ENCODE measurements at regions not wholly inside any gene's neighbourhood (a gene's known extent, or its start where the extent isn't known, plus 50 kb on each side); places are given as distances from the start of the nearest gene placed in this dataset.

GRCh38 chr2:133737242-133737993 is 169.2 kb upstream of the NCKAP5 start:
- DNase-seq (ENCODE audit: low read depth, low spot score), result peak; percentile 51
- H3K4me3 ChIP-seq (ENCODE audit: low read depth, low read length), result no peak overlapping the region
- TF ChIP-seq CTCF (IDR thresholded peaks at IDR 0.05; ENCODE audit: insufficient read depth, low read length, missing control alignments), result no peak
- ChIA-PET POLR2A (interaction anchor here (0.7 kb wide), 1 partner anchor 18 kb away, joined by 4 read pairs; no protein-coding TSS in a partner anchor), CTCF (interaction anchor here (1.4 kb wide), 1 partner anchor 176 kb away, joined by 3 read pairs; no protein-coding TSS in a partner anchor)

GRCh38 chr2:133739039-133739438 is 170.8 kb upstream of the NCKAP5 start:
- TF ChIP-seq CTCF (IDR thresholded peaks at IDR 0.05; ENCODE audit: insufficient read depth, low read length, missing control alignments), result no peak
- no peak for DNase-seq (ENCODE audit: low read depth, low spot score)
- ChIA-PET CTCF (no interaction called here), POLR2A (no interaction called here)
- no peak overlapping the region for H3K4me3 ChIP-seq (ENCODE audit: low read depth, low read length)

GRCh38 chr2:133740500-133740899 is 172.2 kb upstream of the NCKAP5 start:
- no peak for DNase-seq (ENCODE audit: low read depth, low spot score)
- ChIA-PET POLR2A (no interaction called here), CTCF (no interaction called here)
- no peak overlapping the region for H3K4me3 ChIP-seq (ENCODE audit: low read depth, low read length)
- TF ChIP-seq CTCF (IDR thresholded peaks at IDR 0.05; ENCODE audit: insufficient read depth, low read length, missing control alignments), result no peak

- H3K4me3 ChIP-seq (ENCODE audit: low read depth, low read length), result no peak overlapping the region
- ChIA-PET POLR2A (no interaction called here), CTCF (no interaction called here)
- DNase-seq (ENCODE audit: low read depth, low spot score), result no peak
- no peak for TF ChIP-seq CTCF (IDR thresholded peaks at IDR 0.05; ENCODE audit: insufficient read depth, low read length, missing control alignments)
Observed at GRCh38 chr2:133748007-133748700, 179.9 kb upstream of the NCKAP5 start.

GRCh38 chr2:133753665-133754064 is 185.4 kb upstream of the NCKAP5 start:
- ChIA-PET POLR2A (no interaction called here), CTCF (interaction anchor here (2.3 kb wide), 1 partner anchor 26 kb away, joined by 14 read pairs; no protein-coding TSS in a partner anchor)
- TF ChIP-seq CTCF (IDR thresholded peaks at IDR 0.05; ENCODE audit: insufficient read depth, low read length, missing control alignments), result no peak
- no peak for DNase-seq (ENCODE audit: low read depth, low spot score)
- no peak overlapping the region for H3K4me3 ChIP-seq (ENCODE audit: low read depth, low read length)

All from AG04449 (cell line).